ENCODE measurements at regions not wholly inside any gene's neighbourhood (a gene's known extent, or its start where the extent isn't known, plus 50 kb on each side); places are given as distances from the start of the nearest gene placed in this dataset.

DNA sequence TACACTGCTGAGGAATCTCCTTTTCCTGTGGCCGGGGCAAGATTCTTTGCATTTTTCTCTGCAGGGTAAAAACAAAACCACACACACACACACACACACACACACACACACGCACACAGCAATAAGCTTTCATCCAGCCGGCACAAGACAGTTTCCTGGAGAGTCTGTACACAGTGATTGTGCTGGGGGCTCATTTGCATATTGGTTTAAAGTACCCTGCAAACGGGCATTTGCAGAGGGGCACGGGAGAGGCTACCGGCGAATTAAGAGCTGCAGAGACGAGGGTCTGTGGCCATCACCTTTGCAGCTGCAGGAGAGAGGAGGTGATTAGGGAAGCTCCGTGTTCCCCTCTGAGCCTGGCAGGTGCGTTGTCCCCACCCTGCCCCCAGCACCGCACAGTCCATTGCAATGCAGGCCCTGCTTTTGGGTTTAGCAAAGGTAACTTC is 219.9 kb downstream of the SHOX start:
- Histone ChIP-seq H3K4me2 (ENCODE audit: low read length) (no peak overlapping the region), H3K4me3 (ENCODE audit: low read length) (no peak overlapping the region), H3K79me2 (ENCODE audit: control insufficient read depth, low read length) (no peaks in the 10 kb centered on the region), H4K20me1 (ENCODE audit: control insufficient read depth, insufficient read depth, low read depth, low read length) (no peaks in the 10 kb centered on the region), H3K27me3 (ENCODE audit: control insufficient read depth, low read length) (no peaks in the 10 kb centered on the region), H3K27ac (ENCODE audit: low read depth, low read length) (no peak overlapping the region), H3K9me2 (replicated peaks; ENCODE audit: control insufficient read depth, low read length) (no peaks in the 10 kb centered on the region), H3F3A (ENCODE audit: control insufficient read depth, insufficient read depth) (no peaks in the 10 kb centered on the region), H3K36me3 (ENCODE audit: control insufficient read depth, low read length) (no peaks in the 10 kb centered on the region), H3K9me3 (ENCODE audit: control insufficient read depth, insufficient read depth, low read length) (no peaks in the 10 kb centered on the region), H3K4me1 (ENCODE audit: control insufficient read depth, low read length) (peaks cover 12% of the 10 kb centered on the region)
- no peak for TF ChIP-seq EZH2phosphoT487 (IDR thresholded peaks at IDR 0.05; ENCODE audit: borderline replicate concordance, low read length)
- TF ChIP-seq, protein P1, sequence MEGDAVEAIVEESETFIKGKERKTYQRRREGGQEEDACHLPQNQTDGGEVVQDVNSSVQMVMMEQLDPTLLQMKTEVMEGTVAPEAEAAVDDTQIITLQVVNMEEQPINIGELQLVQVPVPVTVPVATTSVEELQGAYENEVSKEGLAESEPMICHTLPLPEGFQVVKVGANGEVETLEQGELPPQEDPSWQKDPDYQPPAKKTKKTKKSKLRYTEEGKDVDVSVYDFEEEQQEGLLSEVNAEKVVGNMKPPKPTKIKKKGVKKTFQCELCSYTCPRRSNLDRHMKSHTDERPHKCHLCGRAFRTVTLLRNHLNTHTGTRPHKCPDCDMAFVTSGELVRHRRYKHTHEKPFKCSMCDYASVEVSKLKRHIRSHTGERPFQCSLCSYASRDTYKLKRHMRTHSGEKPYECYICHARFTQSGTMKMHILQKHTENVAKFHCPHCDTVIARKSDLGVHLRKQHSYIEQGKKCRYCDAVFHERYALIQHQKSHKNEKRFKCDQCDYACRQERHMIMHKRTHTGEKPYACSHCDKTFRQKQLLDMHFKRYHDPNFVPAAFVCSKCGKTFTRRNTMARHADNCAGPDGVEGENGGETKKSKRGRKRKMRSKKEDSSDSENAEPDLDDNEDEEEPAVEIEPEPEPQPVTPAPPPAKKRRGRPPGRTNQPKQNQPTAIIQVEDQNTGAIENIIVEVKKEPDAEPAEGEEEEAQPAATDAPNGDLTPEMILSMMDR (IDR thresholded peaks at IDR 0.05; ENCODE audit: low read depth, low read length, poor library complexity, severe bottlenecking): no peak

DNA sequence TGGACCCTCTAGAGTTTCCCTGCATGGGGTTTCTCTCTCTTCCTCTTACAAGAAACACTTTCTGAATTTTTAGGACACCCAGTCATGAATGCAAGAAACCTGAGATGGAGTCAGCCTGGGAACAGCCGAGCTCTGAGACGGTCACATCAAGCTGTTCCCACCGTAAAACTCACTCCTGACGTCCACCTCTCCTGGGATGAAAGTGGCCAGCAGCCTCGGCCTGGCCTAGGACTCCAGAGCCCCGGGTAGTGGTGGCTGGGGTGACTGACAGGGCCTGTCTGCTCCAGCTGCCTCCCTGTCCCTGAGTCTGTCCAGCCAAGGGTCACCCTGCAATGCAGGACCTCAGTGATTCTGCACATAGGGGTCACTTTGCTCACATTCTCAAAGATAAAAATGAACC is 217.8 kb downstream of the SHOX start:
- no peak for TF ChIP-seq EZH2phosphoT487 (IDR thresholded peaks at IDR 0.05; ENCODE audit: borderline replicate concordance, low read length)
- TF ChIP-seq, protein P1 (IDR thresholded peaks at IDR 0.05; ENCODE audit: low read depth, low read length, poor library complexity, severe bottlenecking): no peak
- no peaks in the 10 kb centered on the region for H3K27me3 ChIP-seq (ENCODE audit: control insufficient read depth, low read length)
- no peak overlapping the region for H3K4me3 ChIP-seq (ENCODE audit: low read length)
- no peaks in the 10 kb centered on the region for H3K36me3 ChIP-seq (ENCODE audit: control insufficient read depth, low read length)
- H3K9me3 ChIP-seq (ENCODE audit: control insufficient read depth, insufficient read depth, low read length): no peaks in the 10 kb centered on the region
- H4K20me1 ChIP-seq (ENCODE audit: control insufficient read depth, insufficient read depth, low read depth, low read length): no peaks in the 10 kb centered on the region
- no peaks in the 10 kb centered on the region for H3K9me2 ChIP-seq (replicated peaks; ENCODE audit: control insufficient read depth, low read length)
- H3K79me2 ChIP-seq (ENCODE audit: control insufficient read depth, low read length): no peaks in the 10 kb centered on the region
- no peak overlapping the region for H3K4me2 ChIP-seq (ENCODE audit: low read length)
- H3F3A ChIP-seq (ENCODE audit: control insufficient read depth, insufficient read depth): no peaks in the 10 kb centered on the region
- peaks cover 12% of the 10 kb centered on the region for H3K4me1 ChIP-seq (ENCODE audit: control insufficient read depth, low read length)
- no peak overlapping the region for H3K27ac ChIP-seq (ENCODE audit: low read depth, low read length)

DNA sequence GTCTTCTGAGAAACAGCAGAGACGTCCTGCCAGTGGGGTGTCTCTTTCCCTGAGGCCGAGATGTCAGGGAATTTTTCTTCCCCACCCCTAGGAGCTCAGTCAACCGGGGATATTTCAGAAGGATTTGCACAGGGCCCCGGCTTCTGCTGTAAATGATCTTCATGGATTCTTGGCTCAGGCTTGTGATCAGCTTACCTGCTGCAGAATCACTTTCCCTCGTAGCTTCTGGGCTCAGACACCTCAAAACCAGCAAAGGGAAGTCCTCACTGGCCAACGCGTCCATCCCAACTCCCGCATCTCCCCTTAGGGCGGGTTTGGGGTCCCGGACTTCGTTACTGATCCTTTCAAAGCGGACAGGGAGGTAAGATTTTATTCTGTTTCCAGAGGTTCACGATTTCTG is 212.7 kb downstream of the SHOX start:
- Histone ChIP-seq H3K4me3 (ENCODE audit: low read length) (no peak overlapping the region), H3K79me2 (ENCODE audit: control insufficient read depth, low read length) (no peaks in the 10 kb centered on the region), H3K27ac (ENCODE audit: low read depth, low read length) (no peak overlapping the region)

More for the DNA sequence above, 212.7 kb downstream of the SHOX start:
- no peaks in the 10 kb centered on the region for H3K27me3 ChIP-seq (ENCODE audit: control insufficient read depth, low read length)
- H3K4me2 ChIP-seq (ENCODE audit: low read length): no peak overlapping the region
- no peak for TF ChIP-seq EZH2phosphoT487 (IDR thresholded peaks at IDR 0.05; ENCODE audit: borderline replicate concordance, low read length)
- TF ChIP-seq, protein P1 (IDR thresholded peaks at IDR 0.05; ENCODE audit: low read depth, low read length, poor library complexity, severe bottlenecking): no peak
- H3K9me3 ChIP-seq (ENCODE audit: control insufficient read depth, insufficient read depth, low read length): no peaks in the 10 kb centered on the region
- no peaks in the 10 kb centered on the region for H3F3A ChIP-seq (ENCODE audit: control insufficient read depth, insufficient read depth)
- H3K4me1 ChIP-seq (ENCODE audit: control insufficient read depth, low read length): no peaks in the 10 kb centered on the region
- H3K9me2 ChIP-seq (replicated peaks; ENCODE audit: control insufficient read depth, low read length): no peaks in the 10 kb centered on the region
- H3K36me3 ChIP-seq (ENCODE audit: control insufficient read depth, low read length): no peaks in the 10 kb centered on the region
- H4K20me1 ChIP-seq (ENCODE audit: control insufficient read depth, insufficient read depth, low read depth, low read length): no peaks in the 10 kb centered on the region

Data from DOHH2 (cell line).